Sigmoid colon (tissue), 4 donors: ENCODE measurements at regions not wholly inside any gene's neighbourhood (a gene's known extent, or its start where the extent isn't known, plus 50 kb on each side); places are given as distances from the start of the nearest gene placed in this dataset.
A peak's percentile ranks its signal among the peaks of the same experiment; 100 is the strongest.

Experiments
- CTCF ChIP-seq, 4 experiments: fragments of 450-650 bp in 3 of 4; fragments of 200-600 bp in 1 of 4; IDR thresholded peaks; one replicate each; pipeline ENCODE4 v1.5.1; 2016 to 2019; ENCODE audit warnings: antibody characterized with exemption in 4 of 4, mild to moderate bottlenecking in 3 of 4, moderate library complexity in 2 of 4
- POLR2A ChIP-seq, 2 donors: fragments of 450-650 bp; IDR thresholded peaks; one replicate each; pipeline ENCODE4 v1.6.1; 2016; ENCODE audit warnings: antibody characterized with exemption in 2 of 2, mild to moderate bottlenecking in 2 of 2, moderate library complexity in 2 of 2
- POLR2AphosphoS5 ChIP-seq, 4 donors: sonication (generic); formaldehyde crosslinking; IDR thresholded peaks; one replicate each; pipeline ENCODE4 v1.6.1; 2017; ENCODE audit warnings: antibody characterized with exemption in 4 of 4

- TF ChIP-seq CTCF (IDR thresholded peaks at IDR 0.05) (no peak), POLR2AphosphoS5 (IDR thresholded peaks at IDR 0.05) (peak in 1 of 4 donors; percentile 5), POLR2A (IDR thresholded peaks at IDR 0.05) (no peak)
Observed at GRCh38 chr17:72422505-72423285, 301.9 kb downstream of the SOX9 start.
